HG03139 (cell line): ENCODE measurements at regions not wholly inside any gene's neighbourhood (a gene's known extent, or its start where the extent isn't known, plus 50 kb on each side); places are given as distances from the start of the nearest gene placed in this dataset.
"Not testable (repeated sequence)": the region's sequence is repeated elsewhere in the genome, so short reads cannot be mapped to it uniquely, and the experiment has no call there.

Source experiments
- ATAC-seq: cut with Tn5 transposase; IDR thresholded peaks from one replicate; pipeline ENCODE4 v1.9.1; 2021; ENCODE audit not compliant: unreplicated experiment

- no peak for ATAC-seq
These were observed 99.1 kb upstream of the IRAK1BP1 start for GRCh38 chr6:78768271-78768670.

GRCh38 chr6:78770765-78771164 is 96.6 kb upstream of the IRAK1BP1 start:
- ATAC-seq: no peak

- ATAC-seq: no peak
These were observed 95.8 kb upstream of the IRAK1BP1 start for GRCh38 chr6:78771586-78771985.

- ATAC-seq: no peak
These were observed 86.3 kb upstream of the IRAK1BP1 start for GRCh38 chr6:78781001-78781400.

- not testable (repeated sequence) for ATAC-seq
These were observed 84.0 kb upstream of the IRAK1BP1 start for GRCh38 chr6:78783366-78783765.

GRCh38 chr6:78797270-78797669 is 70.1 kb upstream of the IRAK1BP1 start:
- ATAC-seq: no peak

- ATAC-seq: no peak
These were observed 67.7 kb upstream of the IRAK1BP1 start for GRCh38 chr6:78799682-78800081.

GRCh38 chr6:78806792-78807191 is 60.6 kb upstream of the IRAK1BP1 start:
- ATAC-seq: not testable (repeated sequence)

- not testable (repeated sequence) for ATAC-seq
These were observed 59.5 kb upstream of the IRAK1BP1 start for GRCh38 chr6:78807655-78808355.

- ATAC-seq: no peak
These were observed 58.9 kb upstream of the IRAK1BP1 start for GRCh38 chr6:78808356-78808891.

GRCh38 chr6:78808933-78809332 is 58.4 kb upstream of the IRAK1BP1 start:
- no peak for ATAC-seq

GRCh38 chr6:78810146-78810545 is 57.2 kb upstream of the IRAK1BP1 start:
- ATAC-seq: no peak

GRCh38 chr6:78810698-78811097 is 56.7 kb upstream of the IRAK1BP1 start:
- no peak for ATAC-seq
